ENCODE measurements at regions not wholly inside any gene's neighbourhood (a gene's known extent, or its start where the extent isn't known, plus 50 kb on each side); places are given as distances from the start of the nearest gene placed in this dataset.

GRCh38 chr12:115716551-115716950 lies 560.9 kb downstream of the MED13L start:
- TF ChIP-seq CTBP1 (IDR thresholded peaks at IDR 0.05; ENCODE audit: borderline replicate concordance), result no peak
- no peak for TF ChIP-seq SP1 (IDR thresholded peaks at IDR 0.05)
- TF ChIP-seq HDGF (IDR thresholded peaks at IDR 0.05; ENCODE audit: borderline replicate concordance), result no peak
- TF ChIP-seq FOXM1 (IDR thresholded peaks at IDR 0.05; ENCODE audit: borderline replicate concordance), result no peak
- no peak for TF ChIP-seq TARDBP (IDR thresholded peaks at IDR 0.05)
- no peak for TF ChIP-seq BHLHE40 (IDR thresholded peaks at IDR 0.05; ENCODE audit: borderline replicate concordance)
